ENCODE measurements at regions not wholly inside any gene's neighbourhood (a gene's known extent, or its start where the extent isn't known, plus 50 kb on each side); places are given as distances from the start of the nearest gene placed in this dataset.

DNA sequence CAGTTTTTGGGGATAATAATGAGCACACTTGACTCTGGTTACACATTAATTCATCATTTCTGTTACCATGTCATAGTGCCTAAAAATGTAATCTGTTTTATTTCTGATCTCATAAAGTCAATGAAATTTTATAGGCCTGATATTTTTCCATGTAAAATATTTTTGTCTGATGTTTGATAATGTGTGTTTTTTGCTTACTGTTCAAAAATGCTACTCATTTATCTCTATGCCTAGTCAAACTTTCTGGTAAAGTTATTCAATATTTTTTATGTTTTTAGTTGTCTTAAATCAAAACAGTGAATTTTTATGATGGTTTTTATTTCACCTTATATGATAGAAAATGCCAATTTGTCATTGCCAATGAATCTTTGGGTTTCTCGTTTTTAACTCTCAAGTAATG lies 147.0 kb downstream of the AHSP start:
- TF ChIP-seq, protein P1, sequence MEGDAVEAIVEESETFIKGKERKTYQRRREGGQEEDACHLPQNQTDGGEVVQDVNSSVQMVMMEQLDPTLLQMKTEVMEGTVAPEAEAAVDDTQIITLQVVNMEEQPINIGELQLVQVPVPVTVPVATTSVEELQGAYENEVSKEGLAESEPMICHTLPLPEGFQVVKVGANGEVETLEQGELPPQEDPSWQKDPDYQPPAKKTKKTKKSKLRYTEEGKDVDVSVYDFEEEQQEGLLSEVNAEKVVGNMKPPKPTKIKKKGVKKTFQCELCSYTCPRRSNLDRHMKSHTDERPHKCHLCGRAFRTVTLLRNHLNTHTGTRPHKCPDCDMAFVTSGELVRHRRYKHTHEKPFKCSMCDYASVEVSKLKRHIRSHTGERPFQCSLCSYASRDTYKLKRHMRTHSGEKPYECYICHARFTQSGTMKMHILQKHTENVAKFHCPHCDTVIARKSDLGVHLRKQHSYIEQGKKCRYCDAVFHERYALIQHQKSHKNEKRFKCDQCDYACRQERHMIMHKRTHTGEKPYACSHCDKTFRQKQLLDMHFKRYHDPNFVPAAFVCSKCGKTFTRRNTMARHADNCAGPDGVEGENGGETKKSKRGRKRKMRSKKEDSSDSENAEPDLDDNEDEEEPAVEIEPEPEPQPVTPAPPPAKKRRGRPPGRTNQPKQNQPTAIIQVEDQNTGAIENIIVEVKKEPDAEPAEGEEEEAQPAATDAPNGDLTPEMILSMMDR (conservative IDR thresholded peaks at IDR 0.05; ENCODE audit: low read depth, low read length), result no peak
- no peak for TF ChIP-seq EZH2phosphoT487 (IDR thresholded peaks at IDR 0.05; ENCODE audit: borderline replicate concordance, low read length)
